ENCODE measurements at regions not wholly inside any gene's neighbourhood (a gene's known extent, or its start where the extent isn't known, plus 50 kb on each side); places are given as distances from the start of the nearest gene placed in this dataset.

DNA sequence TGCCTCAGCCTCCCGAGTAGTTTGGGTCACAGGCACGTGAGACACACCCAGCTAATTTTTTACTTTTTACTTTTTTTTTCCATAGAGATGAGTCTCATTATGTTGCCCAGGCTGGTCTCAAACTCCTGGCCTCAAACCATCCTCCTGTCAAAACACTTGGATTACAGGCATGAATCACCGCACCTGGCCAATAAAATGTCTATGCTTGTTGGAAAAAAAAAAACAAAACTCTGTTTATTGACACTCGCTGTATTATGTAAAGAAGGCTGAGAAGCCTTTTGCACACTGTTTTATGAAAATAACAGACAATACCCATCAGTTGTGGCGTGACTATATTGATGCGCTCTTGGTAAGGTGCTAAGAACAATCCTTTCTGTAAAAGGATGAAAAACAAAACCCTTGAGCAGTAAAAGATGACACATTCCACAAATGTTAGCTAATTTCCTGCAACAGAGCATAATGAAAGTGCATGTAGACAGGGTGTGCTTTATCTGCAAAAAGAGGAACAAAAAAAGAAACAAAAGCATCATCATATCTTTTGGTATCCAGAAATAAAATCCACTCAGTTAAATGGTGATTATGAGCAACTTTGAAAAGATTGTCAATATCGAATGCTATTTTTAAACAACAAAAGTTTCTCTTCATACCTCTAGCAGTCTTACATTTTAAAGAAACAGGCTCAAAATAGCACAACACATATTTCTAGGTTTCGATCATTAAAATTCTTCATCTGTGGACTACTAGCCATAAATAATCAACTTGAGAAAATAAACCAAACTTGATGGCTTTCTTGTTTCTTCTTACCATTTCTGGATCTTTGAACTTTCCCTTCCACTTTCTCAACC is 108.3 kb upstream of the PHACTR1 start:
- intact Hi-C loops (cut with DNase I): loop anchor here (5.0 to 10.0 kb wide), 4 partner anchors 113 to 951 kb away; no protein-coding TSS in a partner anchor
- Histone ChIP-seq H3K9ac (ENCODE audit: low read depth in 2 of 2, low read length in 2 of 2) (no peak overlapping the region), H3K27ac (no peak overlapping the region), H3K4me3 (no peak overlapping the region), H3K27me3 (no peaks in the 10 kb centered on the region), H3K36me3 (no peaks in the 10 kb centered on the region), H3K4me1 (no peaks in the 10 kb centered on the region), H3K9me3 (no peaks in the 10 kb centered on the region)
- DNase-seq: no peak
- no peak for TF ChIP-seq CTCF (IDR thresholded peaks at IDR 0.05)

DNA sequence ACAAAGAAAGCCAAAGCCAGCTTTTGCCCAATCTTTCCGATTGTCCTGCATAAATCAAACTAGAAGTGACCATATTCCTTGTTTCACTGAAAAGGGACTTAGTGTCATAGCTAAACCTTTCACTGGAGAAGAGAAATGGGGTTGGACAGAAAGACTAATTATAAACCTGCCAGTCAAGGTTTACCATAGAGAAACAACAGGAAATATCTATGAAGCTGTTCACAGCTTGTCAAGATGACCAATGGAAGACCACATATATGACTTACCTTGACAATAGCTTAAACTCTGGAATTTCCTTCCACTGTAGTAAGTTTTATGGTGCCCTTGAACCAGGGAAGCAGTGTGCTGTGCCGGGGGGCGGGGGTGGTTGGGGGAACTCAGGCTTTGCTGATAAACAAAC is 107.7 kb upstream of the PHACTR1 start:
- TF ChIP-seq CTCF (IDR thresholded peaks at IDR 0.05): no peak
- no peaks in the 10 kb centered on the region for H3K27me3 ChIP-seq
- H3K4me1 ChIP-seq: no peaks in the 10 kb centered on the region
- H3K36me3 ChIP-seq: no peaks in the 10 kb centered on the region
- H3K4me3 ChIP-seq: no peak overlapping the region
- DNase-seq: no peak
- intact Hi-C loops (cut with DNase I): loop anchor here (5.0 to 10.0 kb wide), 4 partner anchors 114 to 952 kb away; no protein-coding TSS in a partner anchor
- no peak overlapping the region for H3K9ac ChIP-seq (ENCODE audit: low read depth in 2 of 2, low read length in 2 of 2)
- no peaks in the 10 kb centered on the region for H3K9me3 ChIP-seq
- H3K27ac ChIP-seq: no peak overlapping the region

DNA sequence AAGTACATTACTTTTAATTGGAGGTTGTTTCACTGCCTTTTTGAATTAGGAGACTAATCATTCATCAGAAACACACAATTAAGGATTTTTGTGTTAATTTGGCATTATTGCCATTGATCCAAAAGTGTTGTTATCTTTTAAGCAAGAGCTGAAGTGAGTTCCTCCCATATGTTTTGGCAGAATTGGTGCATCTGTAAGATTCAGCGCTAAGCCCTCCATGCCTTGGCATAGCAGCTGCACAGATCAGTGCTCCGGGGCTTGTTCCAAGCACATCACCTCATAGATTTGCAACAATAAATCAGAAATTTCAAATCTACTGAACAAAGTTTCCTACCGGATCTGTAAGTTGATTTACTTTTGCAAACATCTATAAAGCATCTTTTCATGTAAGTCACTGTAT is 106.8 kb upstream of the PHACTR1 start:
- TF ChIP-seq CTCF (IDR thresholded peaks at IDR 0.05): no peak

DNA sequence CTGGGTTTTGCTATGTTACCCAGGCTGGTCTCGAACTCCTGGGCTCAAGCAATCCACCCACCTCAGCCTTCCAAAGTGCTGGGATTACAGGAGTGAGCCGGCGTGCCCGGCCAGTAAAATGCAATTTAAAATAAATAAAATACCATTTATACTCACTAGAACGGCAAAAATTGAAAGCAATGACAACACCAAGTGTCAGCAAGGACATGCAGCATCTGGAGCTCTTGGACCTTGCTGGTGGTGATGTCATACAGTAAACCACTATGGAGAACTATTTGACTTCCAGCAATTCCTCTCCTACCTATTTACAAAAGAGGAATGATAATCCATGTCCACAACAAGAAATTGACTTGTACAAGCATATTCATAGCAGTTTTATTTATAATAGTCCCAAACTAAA is 105.7 kb upstream of the PHACTR1 start:
- no peak overlapping the region for H3K27ac ChIP-seq
- intact Hi-C loops (cut with DNase I): no loop called here
- H3K36me3 ChIP-seq: no peaks in the 10 kb centered on the region
- no peaks in the 10 kb centered on the region for H3K9me3 ChIP-seq
- no peaks in the 10 kb centered on the region for H3K4me1 ChIP-seq
- H3K27me3 ChIP-seq: no peaks in the 10 kb centered on the region
- no peak overlapping the region for H3K9ac ChIP-seq (ENCODE audit: low read depth in 2 of 2, low read length in 2 of 2)
- H3K4me3 ChIP-seq: no peak overlapping the region
- TF ChIP-seq CTCF (IDR thresholded peaks at IDR 0.05): no peak
- DNase-seq: no peak

More for the DNA sequence above, 106.8 kb upstream of the PHACTR1 start:
- Histone ChIP-seq H3K27ac (no peak overlapping the region), H3K9me3 (no peaks in the 10 kb centered on the region), H3K9ac (ENCODE audit: low read depth in 2 of 2, low read length in 2 of 2) (no peak overlapping the region), H3K36me3 (no peaks in the 10 kb centered on the region), H3K27me3 (no peaks in the 10 kb centered on the region), H3K4me1 (no peaks in the 10 kb centered on the region), H3K4me3 (no peak overlapping the region)
- no peak for DNase-seq
- intact Hi-C loops (cut with DNase I): loop anchor here (5.0 to 10.0 kb wide), 4 partner anchors 115 to 952 kb away; no protein-coding TSS in a partner anchor

- no peaks in the 10 kb centered on the region for H3K36me3 ChIP-seq
- H3K4me1 ChIP-seq: no peaks in the 10 kb centered on the region
- H3K9ac ChIP-seq (ENCODE audit: low read depth in 2 of 2, low read length in 2 of 2): no peak overlapping the region
- no peaks in the 10 kb centered on the region for H3K9me3 ChIP-seq
- intact Hi-C loops (cut with DNase I): no loop called here
- no peak for DNase-seq
- no peak overlapping the region for H3K27ac ChIP-seq
- H3K4me3 ChIP-seq: no peak overlapping the region
- no peaks in the 10 kb centered on the region for H3K27me3 ChIP-seq
- TF ChIP-seq CTCF (IDR thresholded peaks at IDR 0.05): no peak
Measured at GRCh38 chr6:12613811-12614210, 102.8 kb upstream of the PHACTR1 start.
